Esophagus squamous epithelium (tissue), 4 donors: ENCODE measurements at regions not wholly inside any gene's neighbourhood (a gene's known extent, or its start where the extent isn't known, plus 50 kb on each side); places are given as distances from the start of the nearest gene placed in this dataset.

Experiments used
- POLR2A ChIP-seq, 4 donors: fragments of 450-650 bp; IDR thresholded peaks; one replicate each; pipeline ENCODE4 v1.6.1; 2017; ENCODE audit warnings: antibody characterized with exemption in 4 of 4, mild to moderate bottlenecking in 4 of 4, moderate library complexity in 3 of 4
- TF ChIP-seq, protein P1 (sequence below), 6 experiments: fragments of 450-650 bp in 4 of 6; fragments of 200-600 bp in 2 of 6; sonication (generic) in 2 of 6; IDR thresholded peaks; one replicate each; pipeline ENCODE4 v1.5.1; 2016 to 2019; ENCODE audit warnings: antibody characterized with exemption in 6 of 6, mild to moderate bottlenecking in 4 of 6, moderate library complexity in 4 of 6

DNA sequence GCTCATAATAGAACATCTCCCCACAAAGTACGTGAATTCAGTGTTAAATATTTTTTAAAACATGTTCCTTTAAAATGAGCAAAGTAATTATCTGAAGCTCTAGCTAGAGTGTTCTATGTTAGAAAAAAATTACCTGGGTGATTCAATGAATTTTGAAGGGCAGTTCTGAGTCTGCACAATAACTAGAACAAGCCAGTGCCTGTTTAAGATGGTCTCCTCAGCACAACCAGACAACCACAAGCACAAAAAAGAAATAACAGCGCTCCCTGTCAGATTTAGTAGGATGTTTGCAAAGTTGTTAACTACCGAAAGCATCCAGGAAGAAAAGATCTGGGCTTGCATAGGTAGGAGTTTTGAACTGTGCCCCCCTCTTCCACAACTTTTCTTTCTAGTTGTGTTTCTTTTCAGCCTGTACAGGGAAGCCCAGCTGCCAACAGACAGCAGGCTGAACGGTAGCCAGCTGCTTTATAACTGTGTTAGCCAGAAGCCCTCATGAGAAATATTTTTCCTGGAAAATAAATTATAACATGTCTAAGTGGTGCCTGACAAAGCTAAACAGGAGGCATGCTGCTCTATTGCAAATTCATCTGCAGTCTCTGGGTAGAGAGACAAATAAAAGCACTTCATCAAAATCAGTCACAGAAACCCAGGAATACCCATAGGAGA is 1026.9 kb downstream of the MAT2B start:
- TF ChIP-seq, protein P1, sequence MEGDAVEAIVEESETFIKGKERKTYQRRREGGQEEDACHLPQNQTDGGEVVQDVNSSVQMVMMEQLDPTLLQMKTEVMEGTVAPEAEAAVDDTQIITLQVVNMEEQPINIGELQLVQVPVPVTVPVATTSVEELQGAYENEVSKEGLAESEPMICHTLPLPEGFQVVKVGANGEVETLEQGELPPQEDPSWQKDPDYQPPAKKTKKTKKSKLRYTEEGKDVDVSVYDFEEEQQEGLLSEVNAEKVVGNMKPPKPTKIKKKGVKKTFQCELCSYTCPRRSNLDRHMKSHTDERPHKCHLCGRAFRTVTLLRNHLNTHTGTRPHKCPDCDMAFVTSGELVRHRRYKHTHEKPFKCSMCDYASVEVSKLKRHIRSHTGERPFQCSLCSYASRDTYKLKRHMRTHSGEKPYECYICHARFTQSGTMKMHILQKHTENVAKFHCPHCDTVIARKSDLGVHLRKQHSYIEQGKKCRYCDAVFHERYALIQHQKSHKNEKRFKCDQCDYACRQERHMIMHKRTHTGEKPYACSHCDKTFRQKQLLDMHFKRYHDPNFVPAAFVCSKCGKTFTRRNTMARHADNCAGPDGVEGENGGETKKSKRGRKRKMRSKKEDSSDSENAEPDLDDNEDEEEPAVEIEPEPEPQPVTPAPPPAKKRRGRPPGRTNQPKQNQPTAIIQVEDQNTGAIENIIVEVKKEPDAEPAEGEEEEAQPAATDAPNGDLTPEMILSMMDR (IDR thresholded peaks at IDR 0.05), result no peak
- no peak for TF ChIP-seq POLR2A (IDR thresholded peaks at IDR 0.05)
